ENCODE measurements at regions not wholly inside any gene's neighbourhood (a gene's known extent, or its start where the extent isn't known, plus 50 kb on each side); places are given as distances from the start of the nearest gene placed in this dataset.

GRCh38 chr18:77677536-77677935, 427.9 kb downstream of the GALR1 start:
- no peak for TF ChIP-seq YY1 (IDR thresholded peaks at IDR 0.05; ENCODE audit: insufficient read depth, insufficient read length)
- TF ChIP-seq ZNF274 (IDR thresholded peaks at IDR 0.05; ENCODE audit: low read depth, low read length) = no peak
- TF ChIP-seq SUZ12 (IDR thresholded peaks at IDR 0.05; ENCODE audit: extremely low read depth, insufficient read depth, insufficient read length) = no peak
